HL-60 (cell line): ENCODE measurements at regions not wholly inside any gene's neighbourhood (a gene's known extent, or its start where the extent isn't known, plus 50 kb on each side); places are given as distances from the start of the nearest gene placed in this dataset.

Experiments
- DNase-seq, 2 experiments: peaks; one replicate each; pipeline ENCODE4 v3.0.0-alpha.2; 2010 to 2020; ENCODE audit warnings: low read depth in 1 of 2, low spot score in 1 of 2
- H3K27ac ChIP-seq: fragments of 250-450 bp; sonication (Bioruptor Pico); replicated peaks from 2 replicates; pipeline ENCODE4 v1.5.1; 2020; ENCODE audit warnings: mild to moderate bottlenecking, moderate library complexity
- H3K27me3 ChIP-seq: fragments of 250-450 bp; sonication (Bioruptor Pico); 2 replicates; pipeline ENCODE4 v1.5.1; 2021; ENCODE audit warnings: mild to moderate bottlenecking, moderate library complexity; ENCODE audit not compliant: insufficient read depth, poor library complexity, severe bottlenecking
- H3K4me3 ChIP-seq: replicated peaks from 2 replicates; pipeline ENCODE4 v1.5.1; 2011; ENCODE audit warnings: mild to moderate bottlenecking, control low read depth, low read length; ENCODE audit not compliant: insufficient read depth
- CTCF ChIP-seq: IDR thresholded peaks from one replicate; pipeline ENCODE4 v1.5.1; 2011; ENCODE audit warnings: low read length, control low read depth, inconsistent platforms; ENCODE audit not compliant: insufficient read depth
- GABPA ChIP-seq: IDR thresholded peaks from 2 replicates; pipeline ENCODE4 v1.6.1; 2012; ENCODE audit warnings: low read depth
- POLR2AphosphoS5 ChIP-seq: IDR thresholded peaks from 2 replicates; pipeline ENCODE4 v1.6.1; 2012; ENCODE audit warnings: low read depth
- REST ChIP-seq: IDR thresholded peaks from 2 replicates; pipeline ENCODE4 v1.6.1; 2012; ENCODE audit warnings: low read depth; ENCODE audit not compliant: insufficient replicate concordance
- SPI1 ChIP-seq: IDR thresholded peaks from 2 replicates; pipeline ENCODE4 v1.6.1; 2012; ENCODE audit warnings: low read depth, mild to moderate bottlenecking, borderline replicate concordance

GRCh38 chrX:20637351-20637750 is 370.6 kb upstream of the RPS6KA3 start:
- DNase-seq = no peak
- Histone ChIP-seq H3K27me3 (no peaks in the 10 kb centered on the region), H3K27ac (no peak overlapping the region), H3K4me3 (no peak overlapping the region)
- TF ChIP-seq SPI1 (no peak), CTCF (no peak), REST (no peak), GABPA (no peak), POLR2AphosphoS5 (no peak)

- no peak for TF ChIP-seq GABPA
- no peak for TF ChIP-seq SPI1
- no peak for TF ChIP-seq POLR2AphosphoS5
- TF ChIP-seq REST = no peak
- no peak for TF ChIP-seq CTCF
- Histone ChIP-seq H3K4me3 (no peak overlapping the region), H3K27me3 (no peaks in the 10 kb centered on the region), H3K27ac (no peak overlapping the region)
- no peak for DNase-seq
These were observed 366.7 kb upstream of the RPS6KA3 start for GRCh38 chrX:20633451-20633850.

- DNase-seq = no peak
- TF ChIP-seq CTCF (no peak), POLR2AphosphoS5 (no peak)
- H3K4me3 ChIP-seq = no peak overlapping the region
- H3K27ac ChIP-seq = no peak overlapping the region
- no peaks in the 10 kb centered on the region for H3K27me3 ChIP-seq
These were observed 356.7 kb upstream of the RPS6KA3 start for GRCh38 chrX:20623448-20623847.

GRCh38 chrX:20620306-20620705 is 353.6 kb upstream of the RPS6KA3 start:
- no peaks in the 10 kb centered on the region for H3K27me3 ChIP-seq
- H3K27ac ChIP-seq = no peak overlapping the region
- no peak overlapping the region for H3K4me3 ChIP-seq
- TF ChIP-seq POLR2AphosphoS5 = no peak
- TF ChIP-seq SPI1 = no peak
- no peak for TF ChIP-seq CTCF
- no peak for DNase-seq
